ENCODE measurements at regions not wholly inside any gene's neighbourhood (a gene's known extent, or its start where the extent isn't known, plus 50 kb on each side); places are given as distances from the start of the nearest gene placed in this dataset.

DNA sequence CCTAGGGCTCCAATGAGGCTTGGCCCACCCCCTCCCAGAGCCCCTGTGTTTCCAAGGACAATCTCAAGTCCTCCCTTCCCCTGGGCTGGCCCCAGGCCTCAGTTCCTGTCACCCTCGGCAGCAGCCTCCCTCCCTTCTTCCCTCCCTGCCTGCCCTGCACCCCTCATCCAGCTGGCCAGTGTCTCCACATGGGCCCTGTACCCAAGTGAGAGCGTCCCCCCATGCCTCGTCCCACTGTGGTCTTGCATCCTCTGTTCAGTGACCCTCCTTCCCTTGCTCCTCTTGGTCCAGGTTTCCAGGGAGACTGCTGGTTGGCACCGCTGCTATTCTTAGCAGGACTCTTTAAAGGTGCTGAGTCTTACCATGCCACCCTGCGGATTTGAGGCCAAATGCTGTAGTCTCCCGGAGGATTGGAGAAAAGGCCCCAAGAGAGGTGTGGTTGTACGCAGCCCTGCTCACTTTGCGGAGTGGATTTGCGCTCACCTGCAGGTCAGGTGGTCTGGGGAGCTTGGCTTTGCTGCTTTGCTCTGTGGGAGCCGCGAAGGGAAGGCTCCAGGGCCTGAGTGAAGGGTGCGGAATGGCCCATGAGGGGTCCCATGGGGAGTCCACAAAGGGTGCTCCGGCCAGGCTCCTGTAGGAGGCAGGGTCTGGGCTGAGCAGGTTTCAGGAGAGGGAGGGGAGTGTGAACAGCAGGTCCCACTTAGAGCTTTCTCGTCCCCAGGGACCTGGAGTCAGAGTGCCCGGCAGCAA is 519.2 kb downstream of the TCERG1L start:
- TF ChIP-seq NFE2L2 (IDR thresholded peaks at IDR 0.05; ENCODE audit: low read depth, low read length) (no peak), CEBPB (IDR thresholded peaks at IDR 0.05; ENCODE audit: low read depth, low read length) (no peak), FOS (IDR thresholded peaks at IDR 0.05; ENCODE audit: low read depth, low read length) (no peak), POLR2A (IDR thresholded peaks at IDR 0.05; ENCODE audit: low read depth, low read length) (no peak), RCOR1 (IDR thresholded peaks at IDR 0.05; ENCODE audit: insufficient replicate concordance, low read length) (no peak), BHLHE40 (IDR thresholded peaks at IDR 0.05; ENCODE audit: low read depth, low read length) (no peak), RAD21 (IDR thresholded peaks at IDR 0.05; ENCODE audit: low read length) (no peak), RFX5 (IDR thresholded peaks at IDR 0.05; ENCODE audit: low read depth, low read length) (no peak)
- TF ChIP-seq, protein P1, sequence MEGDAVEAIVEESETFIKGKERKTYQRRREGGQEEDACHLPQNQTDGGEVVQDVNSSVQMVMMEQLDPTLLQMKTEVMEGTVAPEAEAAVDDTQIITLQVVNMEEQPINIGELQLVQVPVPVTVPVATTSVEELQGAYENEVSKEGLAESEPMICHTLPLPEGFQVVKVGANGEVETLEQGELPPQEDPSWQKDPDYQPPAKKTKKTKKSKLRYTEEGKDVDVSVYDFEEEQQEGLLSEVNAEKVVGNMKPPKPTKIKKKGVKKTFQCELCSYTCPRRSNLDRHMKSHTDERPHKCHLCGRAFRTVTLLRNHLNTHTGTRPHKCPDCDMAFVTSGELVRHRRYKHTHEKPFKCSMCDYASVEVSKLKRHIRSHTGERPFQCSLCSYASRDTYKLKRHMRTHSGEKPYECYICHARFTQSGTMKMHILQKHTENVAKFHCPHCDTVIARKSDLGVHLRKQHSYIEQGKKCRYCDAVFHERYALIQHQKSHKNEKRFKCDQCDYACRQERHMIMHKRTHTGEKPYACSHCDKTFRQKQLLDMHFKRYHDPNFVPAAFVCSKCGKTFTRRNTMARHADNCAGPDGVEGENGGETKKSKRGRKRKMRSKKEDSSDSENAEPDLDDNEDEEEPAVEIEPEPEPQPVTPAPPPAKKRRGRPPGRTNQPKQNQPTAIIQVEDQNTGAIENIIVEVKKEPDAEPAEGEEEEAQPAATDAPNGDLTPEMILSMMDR (conservative IDR thresholded peaks at IDR 0.05; ENCODE audit: low read depth, low read length): no peak
